ENCODE measurements at regions not wholly inside any gene's neighbourhood (a gene's known extent, or its start where the extent isn't known, plus 50 kb on each side); places are given as distances from the start of the nearest gene placed in this dataset.

- no peak for DNase-seq
Observed at GRCh38 chr4:13316354-13316753, 167.8 kb downstream of the RAB28 start.

- no peak for DNase-seq
Observed at GRCh38 chr4:13313856-13314255, 170.3 kb downstream of the RAB28 start.

- no peak for DNase-seq
Observed at GRCh38 chr4:13312264-13312663, 171.9 kb downstream of the RAB28 start.

GRCh38 chr4:13309751-13310150, 174.4 kb downstream of the RAB28 start:
- DNase-seq, result no peak

- no peak for DNase-seq
Observed at GRCh38 chr4:13306356-13306755, 177.8 kb downstream of the RAB28 start.

- DNase-seq, result no peak
Observed at GRCh38 chr4:13302876-13303275, 181.3 kb downstream of the RAB28 start.

DNA sequence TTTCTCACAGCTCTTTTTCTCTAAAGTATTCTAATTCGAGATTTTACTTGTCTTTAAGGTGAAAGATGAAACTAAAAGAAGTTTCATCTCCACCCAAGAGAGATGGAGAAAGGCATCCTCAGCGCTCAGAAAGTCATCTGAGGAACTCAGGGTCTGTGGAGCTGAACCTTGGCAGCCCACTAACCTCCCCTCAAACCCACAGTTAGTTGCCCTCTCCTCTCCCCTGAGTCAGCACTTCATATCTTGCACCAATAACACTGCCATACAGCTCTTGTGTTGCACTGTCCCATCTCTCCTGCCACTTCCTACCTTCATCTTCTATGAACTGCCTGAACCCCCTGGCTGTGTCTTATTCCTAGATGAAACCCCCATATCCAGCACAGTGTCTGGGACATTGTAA, 184.8 kb downstream of the RAB28 start:
- no peak for DNase-seq

- no peak for DNase-seq
Observed at GRCh38 chr4:13298655-13299054, 185.5 kb downstream of the RAB28 start.

DNA sequence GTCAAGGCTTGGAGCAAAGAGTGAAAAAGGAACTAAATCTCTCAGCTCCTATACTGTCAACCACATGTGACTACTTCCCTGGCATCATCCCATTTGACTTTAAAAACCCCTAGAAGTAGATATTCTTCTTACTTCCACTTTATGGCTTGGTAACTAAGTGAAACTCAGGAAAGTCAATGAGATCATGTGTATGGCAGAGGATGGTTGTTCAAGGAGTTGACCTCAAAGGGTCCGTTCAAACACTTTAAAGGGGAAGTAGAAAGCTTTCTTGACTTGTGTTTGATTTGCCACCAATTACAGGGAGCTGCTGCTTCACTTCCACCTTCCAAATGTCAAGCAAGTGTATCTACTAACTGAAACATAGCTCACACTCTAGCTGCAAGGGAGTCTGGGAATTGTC, 187.2 kb downstream of the RAB28 start:
- no peak for DNase-seq

- no peak for DNase-seq
Observed at GRCh38 chr4:13294961-13295605, 189.1 kb downstream of the RAB28 start.

- no peak for DNase-seq
Observed at GRCh38 chr4:13292372-13292771, 191.8 kb downstream of the RAB28 start.

GRCh38 chr4:13289391-13289790, 194.7 kb downstream of the RAB28 start:
- DNase-seq, result no peak

DNA sequence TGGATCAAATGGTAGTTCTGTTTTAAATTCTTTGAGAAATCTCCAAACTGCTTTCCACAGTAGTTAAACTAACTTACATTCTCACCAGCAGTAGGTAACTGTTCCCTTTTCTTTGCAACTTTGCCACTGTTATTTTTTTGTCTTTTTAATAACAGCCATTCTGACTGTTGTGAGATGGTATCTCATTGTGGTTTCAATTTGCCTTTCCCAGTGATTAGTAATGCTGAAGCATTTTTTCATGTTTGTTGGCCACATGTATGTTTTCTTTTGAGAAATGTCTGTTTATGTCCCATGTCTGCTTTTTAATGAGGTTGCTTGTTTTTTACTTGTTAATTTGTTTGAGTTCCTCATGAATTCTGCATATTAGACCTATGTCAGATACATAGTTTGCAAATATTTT, 198.8 kb downstream of the RAB28 start:
- no peak for DNase-seq

DNA sequence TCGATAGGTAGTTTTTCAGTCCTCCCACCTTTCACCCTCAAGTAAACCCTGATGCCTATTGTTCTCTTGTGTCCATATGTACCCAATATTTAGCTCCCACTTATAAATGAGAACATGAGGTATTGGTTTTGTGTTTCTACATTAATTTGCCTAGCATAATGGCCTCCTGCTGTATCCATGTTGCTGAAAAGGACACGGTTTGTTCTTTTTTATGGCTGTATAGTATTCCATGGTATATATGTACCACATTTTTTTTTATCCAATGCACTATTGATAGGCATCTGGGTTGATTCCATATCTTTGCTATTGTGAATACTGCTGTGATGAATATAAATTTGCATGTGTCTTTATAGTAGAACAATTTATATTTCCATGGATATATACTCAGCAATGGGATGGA, 199.2 kb downstream of the RAB28 start:
- DNase-seq, result no peak

DNA sequence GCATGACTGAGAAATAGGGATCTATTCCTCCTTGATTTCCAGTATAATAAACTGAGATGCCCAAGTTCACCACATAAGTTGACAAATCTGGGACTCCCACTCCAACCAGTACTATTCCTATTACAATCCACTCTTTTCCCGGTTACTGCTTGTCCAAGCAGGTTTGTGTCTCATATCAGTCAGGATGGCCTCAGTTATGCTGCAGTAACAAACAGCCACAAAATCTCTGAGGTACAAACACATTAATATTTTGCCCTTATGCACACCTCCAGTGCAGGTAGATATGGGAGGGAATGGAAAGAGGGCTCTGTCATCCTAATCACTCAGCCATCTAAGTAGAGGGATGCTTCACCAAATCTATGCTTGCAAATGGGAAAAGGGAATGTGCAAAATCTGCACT, 207.8 kb downstream of the RAB28 start:
- no peak for DNase-seq

DNA sequence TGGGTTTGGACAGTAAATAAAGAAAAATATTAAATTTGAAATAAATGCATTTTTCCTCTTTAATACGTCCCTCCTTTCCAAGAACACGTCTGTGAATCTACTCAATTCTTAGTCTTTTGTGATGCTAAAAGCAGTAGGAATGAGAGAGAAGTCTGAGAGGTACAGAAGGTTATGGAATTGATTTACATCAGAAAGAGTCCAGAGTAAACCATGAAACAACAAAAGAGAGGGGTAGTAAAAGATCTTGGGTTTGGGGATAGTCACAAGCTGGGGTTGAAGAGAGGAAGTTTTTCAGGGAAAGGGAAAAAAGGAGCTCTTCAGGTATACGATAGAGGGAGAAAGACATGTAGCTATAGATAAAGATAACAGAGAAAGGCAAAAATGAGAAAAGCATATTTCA, 215.4 kb downstream of the RAB28 start:
- DNase-seq, result no peak

DNA sequence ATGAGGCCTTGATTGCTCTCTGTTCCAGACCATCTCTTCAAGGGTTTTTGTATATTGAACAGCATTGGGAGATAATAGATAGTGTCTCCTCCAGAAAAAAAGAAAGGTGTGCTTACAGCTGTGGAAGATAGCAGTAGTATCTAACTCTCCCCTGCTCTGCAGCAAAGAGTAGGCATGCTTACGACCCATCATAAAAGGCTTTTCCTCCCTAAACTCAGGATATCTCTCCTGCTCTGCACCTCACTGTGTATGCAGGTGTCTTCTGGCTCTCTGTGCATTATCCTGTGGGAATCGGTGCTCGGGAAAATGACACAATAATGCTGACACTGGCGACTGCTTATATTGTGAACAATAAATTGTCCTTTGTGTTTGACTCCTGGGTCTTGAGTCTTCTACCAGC, 216.0 kb downstream of the RAB28 start:
- DNase-seq, result no peak

GRCh38 chr4:13267091-13267490, 217.0 kb downstream of the RAB28 start:
- DNase-seq, result no peak

DNA sequence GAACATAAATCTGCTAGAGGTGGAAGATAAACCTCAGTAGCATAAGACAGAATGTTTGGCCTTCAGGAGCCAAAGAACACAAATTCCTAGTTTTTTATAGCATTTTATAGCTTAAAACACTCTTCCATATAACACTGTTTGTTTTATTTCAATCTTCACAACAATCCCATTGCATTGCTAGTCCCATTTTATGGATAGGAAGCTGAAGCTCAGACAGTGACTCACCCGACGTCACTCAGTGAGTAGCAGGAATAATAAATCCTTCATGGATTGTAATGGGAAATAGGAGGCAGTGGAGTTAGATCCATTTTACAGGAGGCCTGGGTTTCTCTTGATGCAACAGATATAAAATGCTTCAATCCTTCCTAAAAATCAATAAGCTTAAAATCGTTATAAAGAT, 217.5 kb downstream of the RAB28 start:
- DNase-seq, result no peak

DNA sequence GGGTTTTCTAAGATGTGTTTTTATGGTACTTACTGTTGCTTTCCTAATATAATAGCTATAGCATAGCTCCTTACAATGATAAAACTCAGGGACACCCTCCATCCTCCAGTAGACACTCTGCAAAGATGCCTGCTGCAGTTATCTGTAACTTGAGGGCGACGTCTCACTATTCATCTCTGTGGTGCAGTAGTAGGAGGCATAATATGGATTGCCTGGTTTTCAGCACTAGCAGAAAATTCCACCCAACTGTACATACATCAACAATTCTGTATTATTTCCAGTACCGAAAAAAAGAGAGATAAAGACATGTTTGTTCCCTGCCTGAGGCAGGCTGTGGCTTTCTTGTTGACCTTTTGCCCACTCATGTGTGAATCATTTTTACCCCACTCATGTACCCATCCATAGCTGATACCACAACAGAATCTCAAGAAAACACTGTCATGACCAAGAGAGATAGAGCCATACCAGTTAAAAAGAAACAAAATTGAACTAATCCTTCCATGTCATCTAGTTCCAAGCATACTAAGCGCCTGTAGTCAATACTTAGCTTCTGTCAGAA, 220.1 kb downstream of the RAB28 start:
- DNase-seq, result no peak

- no peak for DNase-seq
Observed at GRCh38 chr4:13262816-13263215, 221.3 kb downstream of the RAB28 start.

- no peak for DNase-seq
Observed at GRCh38 chr4:13261486-13262257, 222.5 kb downstream of the RAB28 start.

- DNase-seq, result no peak
Observed at GRCh38 chr4:13260513-13260912, 223.6 kb downstream of the RAB28 start.

DNA sequence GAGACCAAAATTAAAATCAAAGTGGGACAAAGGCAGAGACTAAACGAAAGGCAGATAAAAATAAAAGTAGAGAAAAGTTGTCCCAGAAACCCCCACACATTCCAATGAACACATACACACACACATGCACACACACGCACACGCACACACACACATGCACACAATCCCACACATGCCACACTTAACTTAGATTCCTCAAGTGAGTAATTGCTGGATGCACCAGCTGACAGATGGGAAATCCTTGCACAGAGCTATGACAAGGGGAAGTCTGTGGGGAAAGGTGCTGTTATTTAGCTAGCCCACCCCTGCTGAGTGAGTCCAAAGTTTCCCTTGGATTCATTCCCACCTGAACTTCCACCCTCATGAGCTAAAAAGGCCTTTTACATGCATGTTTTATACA, 233.9 kb downstream of the RAB28 start:
- no peak for DNase-seq
